ENCODE measurements at regions not wholly inside any gene's neighbourhood (a gene's known extent, or its start where the extent isn't known, plus 50 kb on each side); places are given as distances from the start of the nearest gene placed in this dataset.

DNA sequence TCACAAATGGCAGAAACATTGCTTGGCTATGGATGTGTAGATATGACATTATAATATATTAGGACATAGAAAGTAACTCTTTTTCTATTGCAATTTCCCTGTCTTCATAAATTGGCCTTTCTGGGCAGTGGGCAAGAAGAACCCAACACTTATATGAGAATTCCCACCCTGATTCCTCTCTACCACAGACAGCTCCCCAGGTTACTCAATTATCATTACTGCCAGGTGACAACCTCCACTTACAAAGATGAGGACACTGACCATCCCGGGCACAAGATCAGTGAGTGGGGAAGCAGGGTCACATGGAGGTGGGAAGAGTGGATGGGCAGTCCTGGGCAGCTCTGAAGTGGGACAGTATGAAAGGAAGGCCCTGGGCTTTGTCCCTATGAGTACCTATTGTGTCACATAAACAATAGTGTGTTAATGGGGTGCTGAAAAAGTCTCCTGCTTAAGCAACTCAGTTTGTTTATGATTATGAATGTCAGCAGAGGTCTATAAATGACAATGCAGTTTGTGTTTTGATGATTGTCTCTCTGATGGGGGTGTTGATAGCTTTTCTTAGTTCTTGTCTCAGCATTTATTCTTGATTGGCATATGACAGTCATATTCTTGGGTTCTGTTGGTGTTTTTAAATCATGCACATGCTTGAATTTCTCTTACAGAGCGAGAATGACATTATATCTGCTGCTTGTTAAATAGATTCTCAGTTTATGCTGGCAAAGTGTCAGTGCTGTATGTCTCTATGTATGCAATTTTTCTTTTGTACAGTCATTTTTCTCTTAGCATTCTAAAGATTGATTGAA, 99.9 kb downstream of the SLIT2 start:
- in situ Hi-C loops (cut with MboI; ENCODE audit: low sequenced_read_pairs), result no loop called here

DNA sequence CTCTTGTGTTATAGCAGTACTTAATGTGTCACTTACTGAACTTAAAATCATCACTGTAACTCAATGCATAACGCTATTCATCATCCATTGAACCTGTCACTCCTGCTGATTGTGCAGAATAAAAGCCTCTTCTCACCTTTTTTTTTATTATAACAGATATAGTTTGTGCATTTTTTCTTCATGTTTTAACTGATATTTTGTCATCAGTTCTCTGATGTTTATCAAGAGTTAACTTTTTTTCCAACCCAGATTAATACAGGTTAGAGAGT, 100.4 kb downstream of the SLIT2 start:
- in situ Hi-C loops (cut with MboI; ENCODE audit: low sequenced_read_pairs), result no loop called here

DNA sequence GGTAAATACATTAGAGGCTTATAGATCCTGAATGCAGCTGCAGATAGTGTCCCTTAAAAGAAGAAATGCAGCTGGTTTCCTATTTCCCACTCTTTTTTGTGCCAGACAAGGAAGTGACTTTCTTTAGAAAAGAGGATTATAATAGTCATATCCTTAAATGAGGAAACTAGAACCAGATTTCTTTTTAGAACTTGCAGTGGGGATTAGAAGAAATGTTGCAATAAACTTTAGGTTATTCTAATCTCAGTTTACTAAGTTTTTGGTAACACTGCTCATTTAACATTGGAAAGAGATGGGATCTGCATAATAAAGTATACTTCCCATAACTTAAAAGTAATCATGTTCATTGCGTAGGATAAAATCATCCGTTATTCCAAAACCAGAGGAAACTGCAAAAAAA, 101.9 kb downstream of the SLIT2 start:
- in situ Hi-C loops (cut with MboI; ENCODE audit: low sequenced_read_pairs), result no loop called here

DNA sequence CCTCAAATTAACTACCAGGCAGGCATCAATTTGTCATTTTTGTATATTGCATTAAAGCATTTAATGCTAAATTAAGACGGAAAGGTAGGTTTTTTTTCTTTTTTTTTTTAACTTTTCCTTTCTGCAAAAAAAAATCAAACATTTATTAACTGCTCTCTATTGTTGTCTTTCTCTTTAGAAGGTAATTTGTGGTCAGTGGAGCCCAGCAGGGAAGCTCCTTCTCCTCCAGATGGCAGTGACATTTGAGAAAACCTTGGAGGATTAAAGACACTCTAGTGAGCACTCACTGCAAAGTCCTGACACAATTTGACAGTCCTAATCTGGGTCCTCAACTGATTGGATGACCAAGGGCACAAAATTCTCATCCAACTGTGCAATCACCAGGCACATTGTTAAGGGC, 102.4 kb downstream of the SLIT2 start:
- in situ Hi-C loops (cut with MboI; ENCODE audit: low sequenced_read_pairs), result no loop called here

DNA sequence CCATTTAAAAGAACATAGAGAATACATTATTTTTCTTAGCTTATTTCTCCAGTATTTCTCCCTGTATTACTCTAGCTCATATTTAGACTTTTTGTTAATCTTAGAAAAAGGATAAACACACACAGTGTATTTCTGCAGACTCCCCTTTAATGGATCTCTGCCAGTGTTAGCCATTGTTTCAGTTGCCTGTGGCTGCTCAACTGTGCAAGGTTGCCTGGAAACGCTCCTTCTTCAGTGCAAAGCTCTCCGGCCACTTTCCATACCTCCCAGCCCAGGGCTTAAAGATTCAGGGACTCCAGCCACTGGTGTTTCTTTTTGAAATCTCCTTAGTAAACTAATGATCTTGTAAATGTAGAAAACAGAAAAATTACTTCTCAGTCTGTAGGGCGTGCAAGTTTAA, 104.9 kb downstream of the SLIT2 start:
- in situ Hi-C loops (cut with MboI; ENCODE audit: low sequenced_read_pairs), result no loop called here

DNA sequence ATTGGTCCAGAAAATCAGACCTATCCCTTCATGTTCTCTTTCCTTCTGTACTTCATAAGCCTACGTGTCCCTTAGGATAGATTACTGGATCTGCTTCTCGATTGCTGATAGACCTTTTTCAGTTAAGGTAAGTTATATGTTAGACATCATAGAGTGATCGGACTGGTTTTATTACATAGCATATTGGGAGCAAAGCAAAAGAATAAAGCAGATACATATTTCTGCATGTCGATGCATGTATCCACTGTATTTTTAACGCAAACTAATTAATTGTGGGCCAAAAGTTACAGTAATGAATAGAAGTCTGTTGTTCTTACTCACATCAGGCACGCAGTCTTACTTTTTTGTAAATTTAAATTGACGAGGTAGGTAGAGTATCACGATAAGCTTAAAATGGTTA, 106.4 kb downstream of the SLIT2 start:
- in situ Hi-C loops (cut with MboI; ENCODE audit: low sequenced_read_pairs), result no loop called here

DNA sequence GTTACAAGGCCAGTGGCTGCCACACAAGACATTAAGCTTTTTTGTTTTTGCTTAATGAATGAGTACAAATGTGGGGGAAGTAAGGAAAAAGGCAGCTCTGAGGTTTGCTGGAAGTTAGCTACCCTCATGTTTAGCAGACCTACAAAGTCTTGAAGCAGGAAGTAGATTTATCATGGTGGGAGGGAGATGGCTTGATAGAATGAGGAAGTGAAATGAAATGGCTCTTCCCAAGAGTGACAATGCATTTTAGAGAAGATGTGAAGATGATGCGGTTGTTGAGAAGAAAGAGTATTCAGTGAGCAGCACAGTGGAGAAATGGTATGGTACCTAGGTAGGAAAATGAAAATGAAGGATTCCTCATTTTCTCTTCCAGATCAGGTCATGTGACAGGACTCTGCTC, 108.0 kb downstream of the SLIT2 start:
- in situ Hi-C loops (cut with MboI; ENCODE audit: low sequenced_read_pairs), result no loop called here

DNA sequence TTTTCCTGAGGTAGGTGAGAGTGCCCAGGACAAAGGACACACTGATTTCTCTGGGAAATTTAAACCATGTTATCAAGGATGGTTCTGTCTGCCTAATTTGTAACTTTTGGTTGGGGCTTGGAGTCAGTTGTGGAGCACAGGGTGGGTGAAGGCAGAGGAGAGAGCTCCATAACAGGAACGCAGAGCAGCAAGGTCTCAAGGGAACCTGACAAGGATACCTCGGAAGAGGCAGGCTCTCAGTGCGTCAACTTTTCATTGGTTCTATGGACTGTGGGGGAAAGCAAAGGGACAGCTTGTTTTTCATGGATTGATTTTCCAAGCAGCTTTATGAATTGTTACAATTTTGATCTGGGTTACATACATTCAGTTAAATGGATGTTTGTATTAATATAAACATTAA, 110.4 kb downstream of the SLIT2 start:
- in situ Hi-C loops (cut with MboI; ENCODE audit: low sequenced_read_pairs), result no loop called here

DNA sequence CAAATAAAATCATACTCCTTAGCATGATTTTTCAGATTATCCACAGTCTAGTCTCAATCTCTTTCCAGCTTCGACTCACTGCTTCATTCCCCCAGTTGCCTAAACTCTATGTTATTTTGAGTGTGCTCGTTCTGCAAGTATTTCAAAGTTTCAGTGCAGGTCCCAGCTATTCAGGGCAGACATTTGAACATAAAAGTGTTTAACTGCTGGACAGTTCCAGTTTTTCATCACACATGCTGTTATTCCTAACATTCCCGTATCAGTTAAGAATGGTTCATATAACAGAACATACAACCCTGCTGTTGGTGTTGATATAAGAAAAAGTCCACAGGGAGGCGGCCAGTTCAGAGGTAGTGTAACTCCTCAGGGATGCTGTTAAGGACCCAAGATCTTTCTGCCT, 113.3 kb downstream of the SLIT2 start:
- in situ Hi-C loops (cut with MboI; ENCODE audit: low sequenced_read_pairs), result no loop called here

DNA sequence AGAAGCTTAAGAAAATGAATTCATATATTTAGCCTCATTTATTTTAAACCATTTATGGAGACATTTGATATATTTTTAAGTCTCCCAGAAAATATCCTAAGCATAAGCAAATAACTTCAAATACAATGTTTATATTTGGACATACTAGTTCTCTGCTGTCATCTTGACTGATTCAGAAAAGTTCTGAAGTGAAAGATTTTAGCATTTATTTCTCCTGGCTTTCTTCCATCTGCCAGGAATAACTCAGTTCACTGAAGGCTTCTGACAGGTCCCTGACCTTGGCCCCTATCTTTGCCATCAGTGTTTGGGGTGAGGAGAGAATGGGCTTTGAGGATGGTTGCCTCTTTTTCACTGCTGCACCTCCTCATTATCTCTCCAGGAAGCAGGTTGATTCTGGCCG, 115.7 kb downstream of the SLIT2 start:
- in situ Hi-C loops (cut with MboI; ENCODE audit: low sequenced_read_pairs), result no loop called here

DNA sequence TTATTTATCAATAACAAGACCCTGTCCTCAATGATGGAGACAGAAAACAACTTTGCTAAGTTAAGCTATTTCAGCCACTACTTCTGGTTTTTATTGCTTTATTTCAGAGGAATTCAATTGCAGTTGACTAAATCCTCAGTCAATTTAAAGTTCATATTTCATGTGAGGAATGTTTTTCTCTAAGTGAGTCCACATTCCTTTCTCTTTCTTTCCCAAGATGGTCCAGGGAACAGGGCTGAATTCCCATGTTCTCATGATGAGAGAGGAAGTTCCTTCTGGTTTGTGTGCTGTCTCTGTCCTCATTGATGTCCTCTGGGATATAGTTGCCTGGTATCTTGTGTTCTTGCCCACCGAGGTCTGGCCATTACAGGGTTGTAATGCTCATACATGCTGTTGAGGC, 117.2 kb downstream of the SLIT2 start:
- in situ Hi-C loops (cut with MboI; ENCODE audit: low sequenced_read_pairs), result no loop called here

DNA sequence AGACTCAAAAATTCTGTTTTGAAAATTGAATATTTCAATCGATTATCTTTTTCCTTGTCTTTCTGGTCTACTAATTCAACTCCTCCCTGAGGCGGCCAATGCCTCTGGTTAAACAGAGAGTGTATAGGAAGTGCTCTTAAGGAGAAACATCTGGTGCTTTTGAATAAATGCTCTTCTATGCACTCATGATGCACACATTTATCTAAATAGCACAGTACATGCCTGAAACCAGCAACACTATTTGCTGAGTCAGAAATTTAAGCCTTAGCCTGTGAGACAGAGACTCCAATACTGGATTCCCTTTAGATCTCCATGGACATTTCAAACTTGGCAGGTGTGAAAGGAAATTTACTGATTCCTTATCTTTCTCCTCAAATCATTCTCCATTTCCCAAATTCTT, 118.6 kb downstream of the SLIT2 start:
- in situ Hi-C loops (cut with MboI; ENCODE audit: low sequenced_read_pairs), result no loop called here

DNA sequence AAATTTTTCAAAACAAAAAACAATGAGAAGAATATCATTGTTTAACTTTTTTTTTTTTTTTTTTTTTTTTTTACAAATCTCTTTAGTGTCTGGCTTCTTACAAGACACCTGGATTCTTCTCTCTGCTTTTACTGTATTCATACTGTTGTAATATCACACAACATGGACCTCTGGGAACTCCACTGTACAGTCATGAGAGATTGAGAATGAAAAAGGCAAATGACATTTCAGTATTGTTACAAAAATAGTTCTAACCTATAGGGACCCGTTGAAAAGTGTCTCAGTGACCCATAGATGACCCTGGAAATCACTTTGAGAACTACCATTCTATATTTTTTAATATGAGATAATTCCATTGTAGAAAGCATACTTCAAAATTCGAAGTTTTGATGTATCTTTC, 124.4 kb downstream of the SLIT2 start:
- in situ Hi-C loops (cut with MboI; ENCODE audit: low sequenced_read_pairs), result no loop called here

DNA sequence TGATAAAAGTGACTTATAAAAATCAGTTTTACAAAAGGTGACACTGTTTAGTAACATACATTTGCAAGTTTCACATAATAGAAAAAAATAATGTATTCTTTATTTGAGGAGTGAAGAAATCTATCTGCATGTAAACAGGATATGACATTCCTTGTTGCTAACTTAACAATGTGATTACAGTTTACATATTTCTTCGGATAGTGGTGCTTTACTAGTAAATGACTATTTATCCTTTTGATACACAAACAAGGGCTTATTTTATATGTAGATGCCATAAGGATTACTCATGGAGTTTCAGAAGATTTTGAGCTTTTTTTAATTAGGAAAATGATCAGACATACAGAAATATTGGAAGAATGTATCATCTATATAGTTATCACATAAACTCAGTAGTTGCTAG, 126.5 kb downstream of the SLIT2 start:
- in situ Hi-C loops (cut with MboI; ENCODE audit: low sequenced_read_pairs), result no loop called here

DNA sequence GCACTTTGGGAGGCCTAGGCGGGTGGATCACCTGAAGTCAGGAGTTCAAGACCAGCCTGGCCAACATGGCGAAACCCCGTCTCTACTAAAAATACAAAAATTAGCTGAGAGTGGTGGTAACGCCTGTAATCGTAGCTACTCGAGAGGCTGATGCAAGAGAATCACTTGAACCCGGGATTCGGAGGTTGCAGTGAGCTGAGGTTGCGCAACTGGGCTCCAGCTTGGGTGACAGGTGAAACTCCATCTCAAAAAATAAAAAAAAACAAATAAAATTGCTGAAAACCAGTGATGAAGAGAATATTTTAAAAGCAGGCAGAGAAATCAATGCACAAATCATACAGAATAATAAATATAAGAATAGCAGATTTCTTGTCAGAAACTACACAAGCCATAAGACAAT, 129.3 kb downstream of the SLIT2 start:
- in situ Hi-C loops (cut with MboI; ENCODE audit: low sequenced_read_pairs), result no loop called here

DNA sequence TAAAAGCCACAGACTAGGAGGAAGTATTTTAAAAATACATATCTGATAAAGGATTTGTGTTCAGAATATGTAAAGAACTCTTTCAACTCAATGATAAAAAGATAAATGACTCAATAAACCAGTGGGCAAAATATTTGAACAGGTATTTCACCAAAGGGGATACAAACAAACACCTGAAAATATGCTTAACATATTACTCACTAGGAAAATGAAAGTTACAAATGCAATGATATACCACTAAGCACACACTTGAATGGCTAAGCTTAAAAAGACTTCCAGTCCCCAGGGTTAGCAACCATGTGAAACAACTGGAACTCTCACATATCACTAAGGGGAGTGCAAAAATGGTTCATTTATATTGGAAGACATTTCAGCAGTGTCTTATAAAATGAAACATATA, 131.6 kb downstream of the SLIT2 start:
- in situ Hi-C loops (cut with MboI; ENCODE audit: low sequenced_read_pairs), result no loop called here

DNA sequence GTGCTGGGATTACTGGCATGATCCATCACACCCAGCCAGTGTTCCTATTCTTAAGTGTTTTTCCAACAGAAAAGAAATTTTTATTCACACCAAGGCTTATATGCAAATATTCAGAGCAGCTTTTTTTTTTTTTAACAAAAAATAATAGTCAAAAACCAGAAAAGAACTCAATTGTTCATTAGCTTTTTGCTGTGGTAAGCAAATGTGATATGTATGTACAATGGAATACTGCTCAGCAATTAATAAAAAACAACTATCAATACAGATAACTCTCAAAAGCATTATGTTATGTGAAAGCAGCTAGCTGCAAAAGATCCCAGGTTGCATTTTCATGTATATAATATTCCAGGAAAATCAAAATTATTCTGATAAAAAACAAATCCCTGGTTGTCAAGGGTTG, 132.3 kb downstream of the SLIT2 start:
- in situ Hi-C loops (cut with MboI; ENCODE audit: low sequenced_read_pairs), result no loop called here

DNA sequence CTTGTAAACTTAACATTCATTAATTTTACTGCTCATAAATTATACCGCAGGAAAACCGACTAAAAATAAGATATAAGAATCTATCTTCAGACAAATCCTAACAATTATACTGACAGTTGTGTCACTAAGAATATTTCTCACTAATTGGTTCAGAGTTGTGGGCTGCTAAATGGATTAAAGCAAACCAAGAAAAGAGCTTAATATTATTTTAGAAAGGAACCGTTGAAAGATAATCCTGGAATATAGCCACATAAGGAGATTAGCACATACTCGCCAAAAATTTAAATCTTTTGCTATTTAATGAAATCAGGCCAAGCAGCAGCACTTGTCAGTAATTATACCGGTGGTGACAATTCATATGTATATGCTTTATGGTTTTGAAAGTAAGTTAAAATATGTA, 132.8 kb downstream of the SLIT2 start:
- in situ Hi-C loops (cut with MboI; ENCODE audit: low sequenced_read_pairs), result no loop called here

DNA sequence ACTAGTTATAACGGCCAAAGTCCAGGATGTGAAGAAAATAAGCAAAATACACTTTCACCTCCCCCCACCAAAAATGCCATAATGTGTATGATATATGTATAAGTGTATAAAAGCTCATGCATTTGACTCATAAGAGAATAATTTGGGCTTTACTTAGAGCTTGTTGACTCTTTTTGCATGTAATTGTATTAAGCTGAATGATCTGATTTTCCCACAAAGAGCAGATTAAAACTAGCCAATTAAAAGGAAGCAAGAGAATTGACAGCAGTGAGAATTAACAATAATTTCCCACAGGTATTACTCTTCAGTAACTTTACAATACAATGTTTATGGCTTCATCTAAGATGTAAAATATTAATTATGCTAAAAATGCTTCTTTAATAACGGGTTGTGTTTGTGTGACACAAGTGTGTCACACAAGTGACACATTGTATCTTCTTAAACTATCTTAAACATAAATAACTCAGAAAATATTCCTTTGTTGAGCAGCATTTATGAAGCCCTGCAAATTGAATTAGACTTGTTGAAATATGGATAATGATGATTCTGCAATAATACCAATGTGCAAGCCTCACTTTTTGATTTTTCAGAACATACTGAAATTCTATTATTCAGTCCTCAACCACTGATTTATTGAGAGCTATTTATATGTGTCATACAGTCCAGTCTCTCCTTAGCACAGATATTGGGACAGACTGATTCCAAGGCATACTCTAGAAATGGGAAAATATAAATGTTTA, 134.5 kb downstream of the SLIT2 start:
- in situ Hi-C loops (cut with MboI; ENCODE audit: low sequenced_read_pairs), result no loop called here

DNA sequence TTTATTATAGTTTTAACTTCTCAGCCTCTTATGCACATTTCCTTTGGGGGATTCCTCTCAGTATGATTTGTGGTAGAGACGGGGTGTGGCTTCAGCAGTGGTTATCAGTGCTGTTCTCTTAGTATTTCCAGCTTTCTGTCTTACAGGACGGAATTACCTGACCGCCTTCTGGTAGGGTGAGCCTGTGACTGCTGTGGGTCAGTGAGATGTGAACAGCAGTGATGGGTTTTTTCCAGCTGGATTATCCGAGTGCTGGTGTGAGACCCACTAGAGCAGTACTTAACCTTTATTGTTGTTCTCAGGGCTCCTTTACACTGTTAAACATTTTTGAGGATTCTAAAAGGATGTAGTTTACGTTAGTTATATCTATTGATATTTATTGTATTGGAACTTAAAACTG, 135.2 kb downstream of the SLIT2 start:
- in situ Hi-C loops (cut with MboI; ENCODE audit: low sequenced_read_pairs), result no loop called here

DNA sequence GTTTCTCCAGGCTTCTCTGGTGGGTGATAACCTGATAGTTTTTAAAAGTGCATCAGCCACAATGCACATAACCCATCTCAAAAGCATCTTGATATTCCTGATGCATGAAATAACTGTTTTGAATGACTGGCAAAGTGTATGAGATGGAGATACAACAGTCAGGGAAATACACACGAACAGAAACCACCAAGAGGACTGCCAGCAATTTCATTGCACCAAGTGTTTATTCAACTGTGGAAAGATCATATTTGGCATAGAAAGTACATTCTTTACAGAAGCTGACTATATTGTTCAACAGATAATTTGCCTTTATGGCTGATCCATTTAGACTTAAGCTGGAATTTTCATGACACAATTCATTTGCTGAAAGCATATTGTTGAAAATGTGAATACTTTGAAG, 139.5 kb downstream of the SLIT2 start:
- in situ Hi-C loops (cut with MboI; ENCODE audit: low sequenced_read_pairs), result no loop called here

DNA sequence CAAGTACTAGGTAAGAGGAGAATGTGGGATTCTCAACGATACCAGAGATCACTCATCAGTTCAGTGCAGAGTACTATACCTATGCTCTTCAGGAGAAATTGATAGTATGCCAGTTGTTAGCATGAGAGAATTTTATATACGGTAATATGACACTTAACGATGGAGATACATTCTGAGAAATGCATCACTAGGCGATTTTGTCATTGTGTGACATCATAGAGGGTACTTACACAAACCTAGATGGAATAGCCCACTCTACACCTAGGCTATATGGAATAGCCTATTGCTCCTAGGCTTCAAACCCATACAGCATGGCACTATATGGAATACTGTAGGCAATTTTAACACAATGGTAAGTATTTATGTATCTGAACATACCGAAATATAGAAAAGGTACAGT, 140.2 kb downstream of the SLIT2 start:
- in situ Hi-C loops (cut with MboI; ENCODE audit: low sequenced_read_pairs), result no loop called here
